ENCODE measurements at regions not wholly inside any gene's neighbourhood (a gene's known extent, or its start where the extent isn't known, plus 50 kb on each side); places are given as distances from the start of the nearest gene placed in this dataset.
"Not testable (repeated sequence)": the region's sequence is repeated elsewhere in the genome, so short reads cannot be mapped to it uniquely, and the experiment has no call there.

DNA sequence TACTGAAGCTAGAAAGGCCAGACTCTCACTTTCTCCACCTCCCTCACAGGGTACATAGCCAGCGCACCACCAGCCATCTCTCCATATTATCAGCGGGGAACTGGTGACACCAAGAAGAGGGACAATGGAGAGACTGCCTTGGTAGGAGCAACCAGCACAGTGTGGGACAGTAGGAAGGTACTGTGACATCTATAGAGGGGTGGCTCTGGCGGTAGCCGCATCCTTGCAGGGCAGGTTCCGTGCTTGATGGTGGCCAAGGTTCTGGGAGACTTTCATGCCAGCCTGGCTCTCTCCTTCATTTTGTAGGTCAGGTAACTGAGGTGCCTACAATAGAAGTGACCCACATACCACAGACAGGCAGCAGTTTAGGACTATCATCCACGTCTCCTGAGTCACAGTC, 65.5 kb upstream of the SMIM23 start:
- DNase-seq = no peak
- Mint-ChIP-seq H3K36me3 (ENCODE audit: unreplicated experiment) (peaks cover 3% of the 10 kb centered on the region), H3K4me1 (ENCODE audit: low read depth, unreplicated experiment) (no peaks in the 10 kb centered on the region), H3K4me3 (ENCODE audit: unreplicated experiment) (no peak overlapping the region), H3K27me3 (ENCODE audit: unreplicated experiment) (peaks cover 3% of the 10 kb centered on the region), H3K9me3 (ENCODE audit: unreplicated experiment) (no peaks in the 10 kb centered on the region), H3K27ac (ENCODE audit: unreplicated experiment) (no peak overlapping the region)
- TF ChIP-seq, protein P1, sequence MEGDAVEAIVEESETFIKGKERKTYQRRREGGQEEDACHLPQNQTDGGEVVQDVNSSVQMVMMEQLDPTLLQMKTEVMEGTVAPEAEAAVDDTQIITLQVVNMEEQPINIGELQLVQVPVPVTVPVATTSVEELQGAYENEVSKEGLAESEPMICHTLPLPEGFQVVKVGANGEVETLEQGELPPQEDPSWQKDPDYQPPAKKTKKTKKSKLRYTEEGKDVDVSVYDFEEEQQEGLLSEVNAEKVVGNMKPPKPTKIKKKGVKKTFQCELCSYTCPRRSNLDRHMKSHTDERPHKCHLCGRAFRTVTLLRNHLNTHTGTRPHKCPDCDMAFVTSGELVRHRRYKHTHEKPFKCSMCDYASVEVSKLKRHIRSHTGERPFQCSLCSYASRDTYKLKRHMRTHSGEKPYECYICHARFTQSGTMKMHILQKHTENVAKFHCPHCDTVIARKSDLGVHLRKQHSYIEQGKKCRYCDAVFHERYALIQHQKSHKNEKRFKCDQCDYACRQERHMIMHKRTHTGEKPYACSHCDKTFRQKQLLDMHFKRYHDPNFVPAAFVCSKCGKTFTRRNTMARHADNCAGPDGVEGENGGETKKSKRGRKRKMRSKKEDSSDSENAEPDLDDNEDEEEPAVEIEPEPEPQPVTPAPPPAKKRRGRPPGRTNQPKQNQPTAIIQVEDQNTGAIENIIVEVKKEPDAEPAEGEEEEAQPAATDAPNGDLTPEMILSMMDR (IDR thresholded peaks at IDR 0.05; ENCODE audit: partially characterized antibody, unreplicated experiment) = no peak

DNA sequence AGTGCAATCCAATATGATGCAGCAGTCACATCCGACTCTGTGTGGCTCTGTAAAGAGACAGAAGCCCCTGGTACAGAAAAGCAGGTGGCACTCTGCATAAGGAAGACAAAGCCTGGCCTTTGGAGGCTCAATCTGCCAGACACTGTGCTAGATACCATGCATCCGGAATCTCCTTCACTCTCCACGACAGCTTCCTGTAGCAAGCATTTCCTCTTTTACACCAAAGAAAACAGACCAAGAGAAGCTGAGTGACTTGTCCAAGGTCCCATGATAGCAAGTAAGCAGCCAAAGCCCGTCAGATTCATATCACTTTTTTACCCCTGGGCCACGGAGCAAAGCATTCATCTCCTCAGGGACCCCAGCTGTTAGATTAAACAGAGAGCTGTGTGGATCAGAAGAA, 64.2 kb upstream of the SMIM23 start:
- Mint-ChIP-seq H3K4me3 (ENCODE audit: unreplicated experiment) (no peak overlapping the region), H3K4me1 (ENCODE audit: low read depth, unreplicated experiment) (no peaks in the 10 kb centered on the region), H3K36me3 (ENCODE audit: unreplicated experiment) (peaks cover 10% of the 10 kb centered on the region), H3K27me3 (ENCODE audit: unreplicated experiment) (peaks cover 3% of the 10 kb centered on the region), H3K9me3 (ENCODE audit: unreplicated experiment) (no peaks in the 10 kb centered on the region), H3K27ac (ENCODE audit: unreplicated experiment) (no peak overlapping the region)
- no peak for DNase-seq
- TF ChIP-seq, protein P1 (IDR thresholded peaks at IDR 0.05; ENCODE audit: partially characterized antibody, unreplicated experiment) = no peak

DNA sequence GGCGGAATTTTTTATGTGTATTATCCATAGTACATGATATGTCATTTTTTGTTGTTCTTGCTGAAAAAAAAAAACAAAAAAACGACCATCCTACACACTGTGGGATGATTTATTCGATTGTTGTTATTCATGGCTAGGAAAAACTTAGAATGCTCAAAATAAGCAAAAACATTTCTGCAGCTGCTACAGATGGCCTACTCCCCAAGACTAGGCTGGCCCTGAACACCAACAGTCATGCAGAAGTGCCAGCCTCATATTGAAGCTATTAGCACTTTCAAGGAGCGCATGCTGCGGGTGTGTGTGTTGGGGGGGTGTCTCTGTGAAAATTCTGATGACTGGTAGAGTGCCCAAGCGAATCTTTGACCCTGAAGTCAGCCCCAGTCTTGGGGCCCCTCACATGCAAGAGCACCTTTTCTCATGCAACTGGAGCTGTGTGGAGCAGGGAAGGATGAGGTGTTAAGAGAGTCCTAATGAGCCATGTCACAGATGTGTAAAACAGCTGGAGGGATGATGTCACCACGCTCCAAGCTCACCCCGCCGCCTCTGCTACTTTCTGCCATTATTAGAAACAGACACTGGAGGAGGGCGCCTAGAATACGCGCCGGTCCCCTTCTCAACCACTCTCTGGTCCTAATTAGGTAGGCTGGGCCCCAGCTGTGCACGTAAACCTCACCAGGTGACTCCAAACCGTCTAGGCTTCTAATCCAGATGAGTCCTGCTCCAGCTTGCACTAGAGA, 61.0 kb upstream of the SMIM23 start:
- no peak for DNase-seq
- H3K27me3 Mint-ChIP-seq (ENCODE audit: unreplicated experiment) = peaks cover 3% of the 10 kb centered on the region
- peaks cover 10% of the 10 kb centered on the region for H3K36me3 Mint-ChIP-seq (ENCODE audit: unreplicated experiment)
- peaks cover 2% of the 10 kb centered on the region for H3K9me3 Mint-ChIP-seq (ENCODE audit: unreplicated experiment)
- TF ChIP-seq, protein P1 (IDR thresholded peaks at IDR 0.05; ENCODE audit: partially characterized antibody, unreplicated experiment) = no peak
- no peaks in the 10 kb centered on the region for H3K4me1 Mint-ChIP-seq (ENCODE audit: low read depth, unreplicated experiment)
- no peak overlapping the region for H3K27ac Mint-ChIP-seq (ENCODE audit: unreplicated experiment)
- no peak overlapping the region for H3K4me3 Mint-ChIP-seq (ENCODE audit: unreplicated experiment)

DNA sequence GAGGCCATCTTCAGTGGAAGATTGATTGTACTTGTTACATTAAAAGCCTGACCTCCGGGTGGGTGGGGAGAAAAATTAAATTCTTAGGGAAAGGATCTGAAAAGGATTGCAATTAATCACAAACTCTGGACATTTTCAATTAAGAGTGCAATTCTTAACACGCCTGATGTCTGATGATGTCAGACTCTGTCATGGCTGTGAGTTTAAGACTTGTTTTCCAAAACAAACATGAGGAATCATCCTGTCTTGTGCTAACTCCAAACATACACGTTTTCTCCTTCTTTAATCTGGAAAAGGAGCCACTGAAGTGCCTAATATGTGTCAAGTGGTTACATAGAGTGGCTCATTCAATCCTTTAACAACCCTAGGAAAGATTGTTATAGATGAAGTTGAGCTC, 60.4 kb upstream of the SMIM23 start:
- H3K4me3 Mint-ChIP-seq (ENCODE audit: unreplicated experiment) = no peak overlapping the region
- no peak for DNase-seq
- H3K27me3 Mint-ChIP-seq (ENCODE audit: unreplicated experiment) = peaks cover 3% of the 10 kb centered on the region
- peaks cover 10% of the 10 kb centered on the region for H3K36me3 Mint-ChIP-seq (ENCODE audit: unreplicated experiment)
- TF ChIP-seq, protein P1 (IDR thresholded peaks at IDR 0.05; ENCODE audit: partially characterized antibody, unreplicated experiment) = no peak
- no peaks in the 10 kb centered on the region for H3K4me1 Mint-ChIP-seq (ENCODE audit: low read depth, unreplicated experiment)
- no peak overlapping the region for H3K27ac Mint-ChIP-seq (ENCODE audit: unreplicated experiment)
- H3K9me3 Mint-ChIP-seq (ENCODE audit: unreplicated experiment) = peaks cover 2% of the 10 kb centered on the region

DNA sequence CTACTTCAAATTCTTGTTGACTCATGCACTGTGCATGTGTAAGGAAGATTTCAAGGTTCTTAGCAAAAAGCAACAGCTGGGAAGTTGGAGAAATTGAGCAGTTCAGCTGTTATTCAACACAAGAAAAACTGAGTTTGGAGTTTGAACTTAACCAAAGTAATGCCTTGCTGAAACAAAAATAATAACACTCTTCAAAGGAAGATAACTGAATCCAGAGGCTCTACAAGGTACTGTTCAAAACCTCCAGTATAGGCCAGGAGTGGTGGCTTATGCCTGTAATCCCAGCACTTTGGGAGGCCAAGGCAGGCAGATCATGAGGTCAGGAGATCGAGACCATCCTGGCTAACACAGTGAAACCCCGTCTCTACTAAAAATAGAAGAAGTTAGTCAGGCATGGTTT, 58.8 kb upstream of the SMIM23 start:
- not testable (repeated sequence) for H3K36me3 Mint-ChIP-seq (ENCODE audit: unreplicated experiment); H3K9me3 Mint-ChIP-seq (ENCODE audit: unreplicated experiment); H3K27ac Mint-ChIP-seq (ENCODE audit: unreplicated experiment); H3K27me3 Mint-ChIP-seq (ENCODE audit: unreplicated experiment); DNase-seq; H3K4me3 Mint-ChIP-seq (ENCODE audit: unreplicated experiment); H3K4me1 Mint-ChIP-seq (ENCODE audit: low read depth, unreplicated experiment)
